ENCODE measurements at regions not wholly inside any gene's neighbourhood (a gene's known extent, or its start where the extent isn't known, plus 50 kb on each side); places are given as distances from the start of the nearest gene placed in this dataset.
"Not testable (repeated sequence)": the region's sequence is repeated elsewhere in the genome, so short reads cannot be mapped to it uniquely, and the experiment has no call there.

GRCh38 chrX:113919387-113919786 lies 664.5 kb upstream of the HTR2C start:
- DNase-seq: no peak

DNA sequence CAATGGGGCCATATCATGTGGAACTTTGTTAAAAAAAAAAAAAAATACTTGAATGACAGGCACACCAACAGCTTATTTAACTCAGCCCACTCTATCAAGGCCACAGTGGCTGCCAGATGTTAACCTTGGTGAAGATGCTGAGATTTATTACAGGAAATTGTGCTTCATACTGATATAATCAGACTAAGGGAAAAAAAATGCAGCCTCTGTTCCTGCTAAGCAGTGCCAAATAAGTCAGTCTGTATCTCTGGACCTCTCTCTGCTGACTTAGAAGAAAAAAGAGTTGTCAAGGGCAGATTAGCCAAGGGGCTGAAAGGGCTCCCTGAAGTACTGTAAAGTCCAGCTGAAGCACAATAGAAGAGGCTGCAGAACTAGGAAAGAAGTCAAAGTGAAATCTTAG lies 677.7 kb upstream of the HTR2C start:
- DNase-seq: no peak

GRCh38 chrX:113892891-113893290 lies 691.0 kb upstream of the HTR2C start:
- DNase-seq: no peak

DNA sequence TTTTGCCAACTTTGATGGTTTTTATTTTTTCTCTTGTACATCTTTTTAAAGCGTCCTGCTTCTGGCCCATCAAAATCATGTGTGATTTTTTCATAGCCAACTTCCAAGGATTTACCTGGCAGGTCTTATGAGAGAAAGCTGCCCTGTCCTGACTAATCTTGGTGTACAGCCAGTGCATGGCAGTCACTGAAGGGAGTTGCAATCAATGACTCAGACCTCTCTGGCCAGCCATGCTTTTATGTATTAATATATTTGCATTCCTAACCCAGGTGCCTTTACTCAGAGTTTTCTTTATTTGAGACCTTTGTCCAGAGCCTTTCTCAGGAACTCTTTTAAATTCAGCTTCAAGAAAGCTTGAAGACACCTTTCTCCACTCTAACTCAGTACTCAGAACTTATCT lies 691.5 kb upstream of the HTR2C start:
- no peak for DNase-seq

- DNase-seq: no peak
These were observed 710.8 kb upstream of the HTR2C start for GRCh38 chrX:113873056-113873455.

- DNase-seq: no peak
These were observed 715.2 kb upstream of the HTR2C start for GRCh38 chrX:113868711-113869110.

GRCh38 chrX:113868177-113868576 lies 715.7 kb upstream of the HTR2C start:
- DNase-seq: no peak

GRCh38 chrX:113849408-113849807 lies 734.5 kb upstream of the HTR2C start:
- DNase-seq: no peak

GRCh38 chrX:113833096-113834055 lies 750.5 kb upstream of the HTR2C start:
- DNase-seq: no peak

DNA sequence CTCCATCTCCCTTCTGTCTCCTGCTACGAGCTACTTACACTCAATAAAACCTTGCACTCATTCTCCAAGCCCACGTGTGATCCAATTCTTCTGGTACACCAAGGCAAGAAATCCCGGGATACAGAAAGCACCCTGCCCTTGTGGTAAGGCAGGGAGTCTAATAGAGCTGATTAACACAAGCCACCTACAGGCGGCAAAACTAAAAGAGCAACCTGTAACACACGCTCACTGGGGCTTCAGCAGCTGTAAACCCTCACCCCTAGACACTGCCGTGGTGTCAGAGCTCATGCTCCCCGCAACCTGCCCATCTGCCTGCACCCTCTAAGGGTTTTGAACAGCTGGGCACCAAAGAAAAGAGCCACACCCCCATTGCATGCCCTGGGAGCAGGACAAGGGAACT lies 755.4 kb upstream of the HTR2C start:
- no peak for DNase-seq

GRCh38 chrX:113818346-113818745 lies 765.5 kb upstream of the HTR2C start:
- no peak for DNase-seq

DNA sequence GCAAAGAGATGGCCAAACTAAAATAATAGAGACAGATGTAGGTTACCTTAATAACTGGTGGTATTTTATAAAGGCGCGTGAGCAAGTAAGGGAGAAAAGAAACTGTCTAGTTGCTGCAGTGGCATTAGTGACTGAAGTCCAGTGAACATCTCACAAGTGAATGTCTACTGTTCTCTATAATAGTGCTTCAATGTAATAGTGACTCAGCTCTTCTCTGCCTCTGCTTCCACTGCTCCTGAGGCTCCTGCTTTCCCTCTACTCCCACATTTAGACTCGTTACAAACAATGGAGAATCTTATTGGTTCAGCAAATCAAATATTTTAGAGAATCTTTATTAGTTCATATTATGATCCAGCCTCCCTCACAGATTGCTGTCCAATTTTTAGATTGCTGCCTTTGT lies 779.1 kb upstream of the HTR2C start:
- no peak for DNase-seq

- no peak for DNase-seq
These were observed 779.6 kb upstream of the HTR2C start for GRCh38 chrX:113804291-113804690.

DNA sequence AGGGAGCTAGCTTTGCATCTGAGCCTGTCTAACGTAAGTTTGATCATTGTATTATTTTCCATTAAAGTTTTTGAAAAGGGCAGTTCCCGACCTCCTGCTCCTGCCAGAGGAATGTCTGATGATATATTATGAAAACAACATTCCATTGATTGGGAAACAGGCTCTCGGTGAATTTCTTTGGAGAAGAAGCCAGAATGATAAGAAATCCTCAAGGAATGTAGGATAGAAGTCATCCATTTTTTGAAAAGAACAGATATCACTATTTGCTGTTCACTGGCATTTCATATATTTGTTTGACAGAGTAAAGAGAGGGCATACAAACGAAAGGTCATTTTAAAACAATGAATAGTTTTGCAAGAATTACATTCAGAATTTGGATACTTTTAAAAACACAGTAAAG lies 781.0 kb upstream of the HTR2C start:
- no peak for DNase-seq

- no peak for DNase-seq
These were observed 782.9 kb upstream of the HTR2C start for GRCh38 chrX:113800955-113801354.

DNA sequence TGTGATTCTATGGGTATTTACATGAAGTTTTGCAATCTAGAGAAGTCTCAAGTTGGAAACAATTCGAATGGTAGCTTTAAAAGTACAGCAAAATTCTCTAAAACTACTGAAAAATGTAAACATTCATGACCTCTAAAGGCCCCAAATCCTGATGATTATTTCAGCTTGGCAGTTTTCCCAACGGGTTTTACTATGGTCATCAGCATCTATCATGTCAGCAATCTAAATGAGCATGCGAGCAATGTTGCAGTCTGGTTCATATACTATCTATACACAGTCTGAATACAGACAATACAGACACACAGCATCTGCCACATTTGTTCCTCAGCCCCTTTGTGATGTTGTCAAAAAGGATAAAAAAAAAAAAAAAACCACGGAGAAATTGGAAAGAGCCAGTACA lies 790.3 kb upstream of the HTR2C start:
- no peak for DNase-seq

GRCh38 chrX:113790987-113791386 lies 792.9 kb upstream of the HTR2C start:
- DNase-seq: no peak

- not testable (repeated sequence) for DNase-seq
These were observed 799.1 kb upstream of the HTR2C start for GRCh38 chrX:113784754-113785153.

DNA sequence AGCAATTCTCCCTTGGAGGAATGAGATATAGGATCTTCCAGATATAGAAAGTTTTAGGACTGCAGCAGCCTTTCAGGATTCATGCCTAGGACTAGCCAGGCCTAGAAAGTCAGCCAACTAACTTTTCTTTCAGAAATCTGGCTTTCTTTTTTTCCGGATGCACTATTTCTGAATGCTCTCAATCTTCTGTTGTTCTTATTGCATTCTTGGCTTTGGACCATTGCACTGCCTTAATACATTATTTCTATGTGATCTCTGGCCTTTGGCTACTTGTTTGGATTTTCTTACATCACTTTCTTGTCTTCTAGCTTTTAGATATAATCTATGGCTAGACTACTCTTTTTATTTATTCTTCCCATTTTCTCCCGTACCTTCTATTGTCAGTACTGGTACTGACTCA lies 813.1 kb upstream of the HTR2C start:
- peak; percentile 18 for DNase-seq

- DNase-seq: no peak
These were observed 813.8 kb upstream of the HTR2C start for GRCh38 chrX:113770071-113770470.

DNA sequence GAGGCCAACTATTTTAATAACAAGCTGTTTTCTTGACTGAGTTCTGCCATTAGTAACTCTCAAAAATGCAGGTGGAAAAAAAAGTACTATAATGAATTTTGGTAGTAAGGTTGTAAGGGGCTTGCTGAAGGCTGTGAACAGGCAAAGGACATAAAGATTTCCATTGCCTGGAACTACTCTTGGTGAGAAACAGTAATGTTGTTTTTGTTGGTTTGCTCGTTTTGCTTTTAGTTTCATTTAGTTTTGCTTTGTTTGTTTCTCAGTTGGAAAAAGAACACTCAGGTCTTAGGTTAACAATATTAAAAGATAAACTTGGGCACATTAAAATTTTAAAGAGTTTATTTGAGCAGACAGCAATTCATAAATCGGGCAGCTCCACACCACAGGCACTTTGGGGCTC lies 824.5 kb upstream of the HTR2C start:
- no peak for DNase-seq

DNA sequence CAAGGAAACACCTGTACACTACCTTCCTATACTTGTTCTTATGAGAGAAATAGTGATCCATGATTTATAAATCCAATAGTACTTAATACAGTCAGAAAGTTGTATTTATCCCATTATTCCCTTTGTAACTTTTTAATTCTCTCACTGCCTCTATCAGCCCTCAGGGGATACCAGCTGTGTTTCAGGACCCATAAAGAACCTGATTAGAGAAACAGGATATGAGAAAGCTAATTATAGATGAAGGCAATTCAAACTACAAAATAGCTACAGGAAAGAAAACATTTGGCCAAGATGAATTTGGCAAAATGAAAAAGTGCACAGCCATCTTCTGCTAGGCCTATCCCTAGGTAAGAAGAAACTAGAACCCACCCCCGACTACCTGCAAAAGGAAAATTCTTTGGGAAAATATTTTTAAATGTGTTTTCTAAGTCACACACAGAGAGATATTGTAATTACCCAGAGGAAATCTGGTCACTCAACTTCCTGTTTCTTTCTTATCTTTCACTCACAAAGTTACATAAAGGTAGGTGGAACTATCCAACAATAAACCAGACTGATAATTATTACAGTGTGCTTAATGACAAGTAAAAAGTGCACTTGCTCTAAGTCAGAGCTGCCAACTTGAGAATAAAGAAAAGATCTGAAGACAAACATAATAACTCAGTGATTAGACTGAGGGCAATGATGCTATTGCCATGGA lies 836.5 kb upstream of the HTR2C start:
- DNase-seq: no peak

GRCh38 chrX:113743069-113743468 lies 840.8 kb upstream of the HTR2C start:
- no peak for DNase-seq

Data from muscle of arm (tissue), 1 donor.